ENCODE measurements at regions not wholly inside any gene's neighbourhood (a gene's known extent, or its start where the extent isn't known, plus 50 kb on each side); places are given as distances from the start of the nearest gene placed in this dataset.

- TF ChIP-seq, protein P1, sequence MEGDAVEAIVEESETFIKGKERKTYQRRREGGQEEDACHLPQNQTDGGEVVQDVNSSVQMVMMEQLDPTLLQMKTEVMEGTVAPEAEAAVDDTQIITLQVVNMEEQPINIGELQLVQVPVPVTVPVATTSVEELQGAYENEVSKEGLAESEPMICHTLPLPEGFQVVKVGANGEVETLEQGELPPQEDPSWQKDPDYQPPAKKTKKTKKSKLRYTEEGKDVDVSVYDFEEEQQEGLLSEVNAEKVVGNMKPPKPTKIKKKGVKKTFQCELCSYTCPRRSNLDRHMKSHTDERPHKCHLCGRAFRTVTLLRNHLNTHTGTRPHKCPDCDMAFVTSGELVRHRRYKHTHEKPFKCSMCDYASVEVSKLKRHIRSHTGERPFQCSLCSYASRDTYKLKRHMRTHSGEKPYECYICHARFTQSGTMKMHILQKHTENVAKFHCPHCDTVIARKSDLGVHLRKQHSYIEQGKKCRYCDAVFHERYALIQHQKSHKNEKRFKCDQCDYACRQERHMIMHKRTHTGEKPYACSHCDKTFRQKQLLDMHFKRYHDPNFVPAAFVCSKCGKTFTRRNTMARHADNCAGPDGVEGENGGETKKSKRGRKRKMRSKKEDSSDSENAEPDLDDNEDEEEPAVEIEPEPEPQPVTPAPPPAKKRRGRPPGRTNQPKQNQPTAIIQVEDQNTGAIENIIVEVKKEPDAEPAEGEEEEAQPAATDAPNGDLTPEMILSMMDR (IDR thresholded peaks at IDR 0.05) = no peak
- TF ChIP-seq POLR2A (IDR thresholded peaks at IDR 0.05) = no peak
Observed at GRCh38 chr10:130968964-130969363, 342.6 kb downstream of the TCERG1L start.

Data from Peyer's patch (tissue), 4 donors.